GM21528 (cell line): ENCODE measurements at regions not wholly inside any gene's neighbourhood (a gene's known extent, or its start where the extent isn't known, plus 50 kb on each side); places are given as distances from the start of the nearest gene placed in this dataset.

ENCODE experiments used
- ATAC-seq: cut with Tn5 transposase; IDR thresholded peaks from one replicate; pipeline ENCODE4 v1.9.1; 2021; ENCODE audit warnings: mild to moderate bottlenecking, moderate library complexity; ENCODE audit not compliant: unreplicated experiment, low FRiP score

DNA sequence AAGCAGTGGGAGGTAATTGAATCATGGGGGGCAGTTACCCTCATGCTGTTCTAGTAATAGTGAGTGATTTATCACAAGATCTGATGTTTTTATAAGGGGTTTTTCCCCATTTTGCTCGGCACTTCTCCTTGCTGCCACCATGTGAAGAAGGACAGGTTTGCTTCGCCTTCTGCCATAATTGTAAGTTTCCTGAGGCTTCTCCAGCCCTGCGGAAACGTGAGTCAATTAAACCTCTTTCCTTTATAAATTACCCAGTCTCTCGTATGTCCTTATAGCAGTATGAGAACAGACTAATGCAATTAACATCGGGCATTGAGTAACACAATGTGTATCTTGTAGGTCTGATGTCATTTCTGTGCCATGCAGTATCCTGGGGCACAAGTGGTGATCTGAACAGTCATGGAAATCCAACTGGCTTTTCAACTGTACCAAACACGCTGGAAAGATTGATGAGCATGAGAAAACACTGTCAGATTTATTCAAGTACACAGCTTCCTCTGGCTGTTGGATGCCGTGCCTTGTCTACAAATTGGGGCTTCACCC is 208.6 kb upstream of the KIAA1217 start:
- ATAC-seq = no peak

DNA sequence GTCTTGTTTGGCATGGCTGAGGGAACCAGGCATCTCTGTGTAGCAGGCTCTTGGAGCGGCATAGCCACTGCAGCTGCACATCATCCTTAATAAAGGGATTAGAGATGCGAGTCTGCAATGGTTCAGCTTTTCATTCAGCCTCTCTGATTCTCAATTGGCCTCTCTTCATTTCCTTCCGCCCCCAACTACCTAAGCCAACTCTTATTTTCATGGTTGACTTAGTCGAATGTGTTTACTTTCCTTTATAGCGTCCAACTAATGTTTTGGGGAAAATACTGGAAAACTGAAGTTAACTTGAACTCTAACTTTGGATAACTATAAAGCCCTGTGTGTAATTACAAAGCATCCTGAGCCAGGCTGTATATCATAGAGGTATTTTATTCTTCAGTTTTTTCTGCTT is 202.2 kb upstream of the KIAA1217 start:
- no peak for ATAC-seq

DNA sequence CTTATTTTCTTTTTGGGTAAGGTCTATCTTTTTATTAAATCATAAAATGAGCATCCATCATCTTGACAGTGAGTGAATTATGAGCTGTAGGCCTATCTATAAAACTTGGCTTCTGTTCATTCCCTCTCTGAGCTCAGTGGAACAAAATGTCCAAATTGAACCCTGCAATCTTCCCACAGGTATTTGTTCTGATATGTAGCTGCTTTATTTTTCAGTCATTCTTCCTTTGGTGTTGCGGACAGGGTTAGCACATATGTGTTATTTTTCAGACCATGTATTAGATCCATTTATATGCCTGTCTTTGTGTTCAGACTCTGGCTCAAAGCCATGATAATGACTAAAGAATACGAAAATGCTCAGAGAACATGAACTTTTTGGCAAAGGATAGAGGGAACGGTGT is 201.6 kb upstream of the KIAA1217 start:
- ATAC-seq = no peak

DNA sequence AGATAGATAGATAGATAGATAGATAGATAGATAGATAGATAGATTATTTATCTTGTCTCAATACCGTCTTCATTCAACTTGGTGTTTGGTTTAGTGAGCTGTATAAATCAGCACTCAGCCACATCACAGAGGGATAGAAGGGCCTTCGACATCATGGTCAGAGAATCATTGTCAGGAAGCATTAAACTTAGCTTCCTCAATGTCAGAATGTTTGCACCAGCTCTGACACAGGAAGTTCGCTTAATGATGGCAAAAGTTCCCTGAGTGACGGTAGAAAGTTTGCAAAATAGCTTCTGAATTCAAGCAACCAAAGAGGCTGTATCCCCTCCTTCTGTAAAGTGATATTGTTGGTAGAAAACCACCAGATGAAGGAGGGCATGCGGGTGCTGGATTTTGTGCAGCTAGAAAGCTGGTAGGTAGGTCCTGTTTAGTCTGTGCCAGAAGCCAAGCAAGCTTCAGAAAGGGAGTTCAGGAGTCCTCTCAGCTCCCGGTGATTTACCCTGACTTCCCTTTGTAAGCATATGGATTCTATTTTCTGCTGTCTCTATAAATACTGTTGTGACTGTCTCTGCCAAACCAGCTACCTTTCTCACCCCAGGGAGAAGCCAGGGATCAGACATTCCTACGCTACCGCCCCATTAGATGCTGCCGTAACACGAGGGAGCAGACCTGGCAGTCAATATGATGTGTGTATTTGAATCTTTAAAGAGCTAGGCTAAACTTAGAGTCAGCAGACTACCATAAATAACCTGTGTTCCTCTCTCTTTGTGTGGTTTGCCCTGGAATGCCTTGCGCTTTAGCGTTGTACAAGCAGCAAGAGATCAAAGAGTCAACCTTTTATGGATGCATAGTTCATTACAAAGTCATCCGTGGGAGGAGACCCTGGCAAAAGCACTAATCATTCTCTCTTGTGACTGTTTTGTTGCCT is 200.5 kb upstream of the KIAA1217 start:
- no peak for ATAC-seq

DNA sequence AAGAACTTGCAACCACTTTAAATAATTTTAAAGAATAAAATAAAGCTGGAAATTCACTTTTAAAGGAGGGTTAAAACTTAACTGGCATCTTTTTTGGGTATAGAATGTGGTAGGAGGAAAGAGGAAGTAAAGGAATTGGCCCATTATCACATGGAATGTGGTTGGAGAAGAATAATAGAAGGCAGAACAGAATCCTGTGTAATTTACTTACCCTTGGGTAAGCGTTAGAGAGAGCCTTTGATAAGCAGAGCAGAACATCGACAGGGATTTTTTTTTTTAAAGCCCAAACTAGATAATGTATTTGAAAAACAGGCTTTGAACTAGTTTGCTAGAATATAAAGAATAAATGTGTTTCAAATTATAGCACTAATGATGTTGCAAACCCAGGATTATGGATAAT is 199.8 kb upstream of the KIAA1217 start:
- no peak for ATAC-seq

DNA sequence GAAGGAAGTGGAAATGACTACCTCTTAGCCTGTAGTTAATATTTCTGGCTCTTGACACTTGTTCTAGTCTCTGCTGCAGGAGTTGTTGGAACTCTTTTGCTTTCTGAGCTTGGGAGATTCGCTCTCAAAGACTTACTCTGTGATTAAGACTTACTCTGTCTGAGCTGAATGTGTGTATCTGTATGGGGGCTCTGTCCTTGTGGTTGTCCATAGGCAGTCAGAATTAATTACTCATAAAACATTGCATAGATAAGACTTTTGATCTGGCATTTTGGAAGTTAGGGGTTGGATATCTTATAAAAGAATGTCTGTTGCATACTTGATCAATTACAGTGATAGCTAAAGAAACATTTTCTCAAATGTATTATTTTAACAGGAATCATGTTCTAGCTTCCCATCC is 199.2 kb upstream of the KIAA1217 start:
- no peak for ATAC-seq

DNA sequence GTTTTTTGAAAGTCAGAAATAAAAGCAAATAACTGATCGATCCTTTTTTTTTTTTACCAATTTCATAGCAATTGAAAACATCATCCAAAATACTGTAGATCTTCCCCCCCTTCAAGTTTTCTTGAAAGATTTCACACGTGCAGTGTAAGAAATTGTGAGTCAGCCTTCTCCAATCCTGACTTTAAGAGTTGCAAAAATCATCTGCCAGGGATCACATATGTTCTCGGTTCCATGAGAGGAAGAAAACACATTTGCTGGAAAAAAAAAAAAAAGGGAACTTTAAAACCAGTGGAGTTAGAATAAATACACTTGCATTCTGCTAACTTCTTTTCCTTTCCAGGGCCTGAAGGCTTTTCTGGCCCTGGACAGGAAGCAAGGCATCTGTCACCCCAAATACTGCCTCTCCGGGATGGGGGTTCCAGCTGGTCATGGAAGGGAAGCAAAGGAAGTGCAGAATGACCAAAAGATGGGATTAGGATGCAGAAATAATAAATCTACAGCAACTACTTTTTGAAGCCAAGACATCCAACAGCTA is 198.4 kb upstream of the KIAA1217 start:
- no peak for ATAC-seq

DNA sequence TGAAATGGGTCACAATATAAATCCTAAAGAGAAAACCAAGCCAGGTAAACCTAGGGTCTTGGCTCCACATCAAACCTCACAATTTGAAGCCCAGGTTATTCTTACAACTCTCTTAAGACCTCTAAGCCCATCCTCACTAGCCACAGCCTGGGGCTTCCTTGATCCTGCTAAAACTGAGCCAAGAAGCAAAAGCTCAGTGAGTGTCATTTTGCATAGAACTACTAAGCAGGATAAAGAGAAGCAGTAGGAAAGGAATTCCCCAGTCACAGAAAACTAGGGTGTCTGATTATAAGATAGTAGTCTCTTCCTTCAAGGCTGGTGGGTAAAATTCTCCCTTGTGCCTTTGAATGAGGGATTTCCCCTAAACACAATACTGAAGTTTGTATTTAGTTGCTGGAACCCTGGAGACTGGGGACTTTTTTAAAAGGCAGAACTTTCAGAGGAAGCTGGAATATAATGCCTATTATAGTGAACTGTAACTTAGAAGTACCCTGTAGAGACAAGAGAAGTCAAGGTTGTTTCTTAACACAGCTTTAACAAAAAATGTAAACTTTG is 196.6 kb upstream of the KIAA1217 start:
- no peak for ATAC-seq

DNA sequence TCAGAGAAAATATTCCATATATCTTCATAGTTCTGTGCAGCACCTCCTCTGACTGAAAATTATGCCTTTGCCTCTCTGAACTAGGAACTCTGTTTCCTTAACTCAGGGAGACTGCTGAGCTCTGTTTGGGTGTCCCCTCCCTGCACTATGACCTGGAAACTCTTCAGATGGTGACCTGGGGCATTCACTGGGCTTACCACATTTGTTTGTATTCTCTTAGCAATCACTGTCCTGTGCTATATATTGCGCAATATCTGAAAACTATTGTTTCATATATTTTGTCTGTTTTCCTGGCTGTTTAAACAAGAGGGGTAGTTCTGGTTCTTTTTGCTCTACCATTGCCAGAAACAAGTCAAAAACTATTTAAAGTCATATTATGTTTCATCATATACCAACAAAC is 181.8 kb upstream of the KIAA1217 start:
- no peak for ATAC-seq

DNA sequence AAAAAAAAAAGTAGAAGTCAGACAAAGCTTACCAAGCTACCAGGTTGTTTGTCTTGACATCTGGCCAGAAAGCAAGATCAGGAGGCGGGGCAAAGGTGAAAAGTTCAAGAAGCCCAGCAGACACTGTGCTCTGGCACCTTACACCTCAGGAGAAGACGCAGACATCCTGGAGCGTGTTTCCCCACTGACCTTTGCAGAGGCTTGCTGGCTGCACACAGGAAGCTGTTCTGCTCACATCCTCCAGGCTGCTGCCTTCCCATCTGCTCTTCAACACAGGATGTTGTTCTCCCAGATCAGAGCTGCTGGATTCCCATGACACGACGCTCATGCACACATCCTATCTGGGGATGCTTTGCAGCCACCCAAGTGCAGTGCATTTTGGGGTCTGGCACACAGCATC is 174.4 kb upstream of the KIAA1217 start:
- no peak for ATAC-seq

DNA sequence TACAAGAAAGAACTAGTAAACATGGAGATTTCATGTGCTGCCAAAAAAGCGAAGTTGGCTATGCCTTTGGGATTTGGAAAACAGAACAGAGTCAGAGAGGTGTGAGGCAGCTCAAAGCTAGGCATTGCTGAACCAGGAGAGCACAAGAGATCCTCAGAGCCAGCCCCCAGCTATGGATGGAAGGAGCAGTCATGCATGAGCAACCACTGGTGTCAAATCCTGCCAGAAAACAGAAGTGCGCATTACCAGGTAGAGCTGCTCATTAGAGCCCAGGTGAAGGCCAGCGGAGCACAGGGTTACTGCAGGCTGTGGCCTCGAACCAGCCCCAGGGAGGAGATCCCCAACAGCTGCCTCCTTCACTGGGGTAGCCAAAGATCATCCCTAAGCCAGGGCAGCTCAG is 173.2 kb upstream of the KIAA1217 start:
- no peak for ATAC-seq

DNA sequence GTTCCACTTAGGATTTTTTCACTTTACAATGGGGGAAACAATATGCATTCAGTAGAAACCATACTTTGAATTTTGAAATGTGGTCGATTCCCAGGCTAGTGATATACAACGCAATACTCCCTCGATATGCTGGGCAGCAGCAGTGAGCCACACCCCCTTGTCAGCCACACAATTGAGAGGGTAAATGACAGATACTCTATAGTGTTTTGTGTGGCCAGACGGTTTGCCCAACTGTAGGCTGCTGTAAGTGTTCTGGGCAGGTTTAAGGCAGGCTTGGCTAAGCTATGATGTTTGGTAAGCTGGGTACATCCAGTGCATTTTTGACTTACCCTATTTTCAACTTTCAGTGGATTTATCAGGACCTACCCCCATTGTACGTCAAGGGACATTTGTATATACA is 169.6 kb upstream of the KIAA1217 start:
- ATAC-seq = no peak

DNA sequence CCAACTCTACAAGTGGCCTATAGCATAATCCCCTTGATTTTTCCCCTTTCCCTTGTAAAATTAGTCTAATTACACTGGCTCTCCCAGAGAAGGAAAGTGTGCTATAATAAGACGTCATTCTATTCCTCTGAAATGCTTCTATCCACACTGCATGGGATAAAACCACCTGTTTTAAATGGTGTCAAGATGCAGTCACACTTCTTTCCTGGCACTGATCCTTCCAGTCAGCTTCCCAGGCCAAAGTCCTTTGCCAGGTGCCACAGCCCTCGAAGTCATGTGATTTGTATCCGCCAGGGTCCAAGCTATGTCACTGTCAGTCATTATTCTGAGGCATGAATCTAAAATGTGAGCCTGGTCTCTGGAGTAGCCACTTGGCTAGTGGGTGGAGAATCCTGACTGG is 169.0 kb upstream of the KIAA1217 start:
- ATAC-seq = no peak

DNA sequence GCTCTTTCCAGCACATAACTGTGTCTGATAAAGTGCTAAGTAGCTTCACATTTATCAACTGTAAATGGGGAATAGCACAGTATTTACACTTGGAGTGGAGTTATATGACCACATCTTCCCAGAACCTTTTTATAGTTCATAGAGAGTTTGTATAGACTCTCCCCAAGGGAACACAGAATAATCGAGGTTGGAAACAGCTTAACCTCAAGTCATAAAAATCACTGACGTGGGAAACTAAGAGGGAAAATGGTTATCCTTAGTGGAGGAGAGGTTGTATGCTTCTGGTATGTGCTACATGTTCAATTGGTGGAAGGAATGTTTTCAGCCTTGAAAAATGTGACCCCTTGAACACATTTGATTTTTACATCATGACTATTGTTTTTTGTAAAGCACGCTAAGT is 167.9 kb upstream of the KIAA1217 start:
- ATAC-seq = no peak

DNA sequence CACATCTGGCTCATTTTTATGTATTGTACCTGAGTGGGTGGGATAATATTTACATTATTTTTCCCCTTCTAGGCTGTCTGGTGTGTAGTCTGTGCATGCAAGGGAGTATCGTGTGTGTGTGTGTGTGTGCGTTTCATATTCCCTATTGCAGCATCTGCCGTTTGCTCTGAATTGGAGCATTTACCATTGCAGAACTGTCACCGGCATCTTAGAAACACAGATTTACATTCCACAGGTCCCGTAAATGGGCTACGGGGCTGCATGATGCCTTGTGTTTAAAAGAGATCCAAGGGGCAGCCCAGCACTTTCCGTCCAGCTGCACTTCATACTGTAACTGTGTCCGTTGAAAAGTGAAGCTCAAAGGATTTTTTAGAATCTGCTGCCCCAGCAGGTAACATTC is 167.1 kb upstream of the KIAA1217 start:
- no peak for ATAC-seq

DNA sequence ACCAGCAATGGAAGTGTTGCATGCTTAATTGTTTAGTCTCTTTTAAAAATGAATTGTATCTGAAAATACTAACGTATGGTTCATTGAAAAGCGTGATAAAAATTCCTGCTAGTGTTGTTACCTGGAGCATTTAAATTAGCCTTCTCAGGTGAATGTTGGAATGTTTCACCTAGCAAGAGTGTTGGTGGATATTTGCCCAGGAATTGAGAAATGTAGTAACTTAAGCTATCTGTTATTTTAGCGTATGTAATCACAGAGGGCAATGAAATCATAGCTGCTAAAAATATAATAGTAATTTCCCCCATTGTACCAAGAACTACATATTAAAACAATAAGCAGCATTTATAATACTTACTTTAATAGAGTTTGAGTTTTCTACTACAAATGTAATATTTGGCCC is 166.1 kb upstream of the KIAA1217 start:
- ATAC-seq = no peak

DNA sequence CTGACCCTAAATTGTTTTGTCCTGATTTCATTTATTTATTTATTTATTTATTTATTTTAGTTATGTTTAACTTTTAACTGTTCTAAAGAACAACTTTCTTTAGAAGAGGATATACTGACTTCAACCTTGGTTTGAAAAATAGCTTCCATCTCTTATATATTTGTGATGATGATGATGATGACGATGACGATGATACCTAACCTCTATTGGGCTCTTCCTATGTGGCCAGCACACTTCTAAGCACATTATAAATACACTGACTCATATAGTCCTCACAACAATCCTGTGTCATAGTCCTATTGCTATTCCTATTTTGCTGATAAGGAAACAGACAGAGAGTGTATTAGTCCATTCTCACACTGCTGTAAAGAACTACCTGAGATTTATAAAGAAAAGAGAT is 162.9 kb upstream of the KIAA1217 start:
- ATAC-seq = no peak

DNA sequence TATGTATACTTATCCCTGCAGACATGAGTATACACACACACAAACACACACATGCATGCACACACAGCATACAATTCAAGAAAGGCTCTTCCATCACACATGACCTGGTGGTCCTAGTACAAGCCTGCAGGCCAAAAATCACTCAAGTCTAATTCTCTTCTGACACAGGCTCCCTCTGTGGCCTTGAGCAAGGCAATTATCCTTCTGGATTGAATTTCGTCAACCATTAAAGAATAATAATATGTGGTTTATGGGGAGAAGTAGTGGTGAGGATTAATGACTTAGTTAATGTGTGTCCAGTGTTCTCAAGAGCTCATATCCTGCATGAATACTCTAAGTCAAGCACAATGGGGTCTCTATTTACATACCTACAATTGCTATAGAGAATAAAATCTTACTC is 161.8 kb upstream of the KIAA1217 start:
- no peak for ATAC-seq

DNA sequence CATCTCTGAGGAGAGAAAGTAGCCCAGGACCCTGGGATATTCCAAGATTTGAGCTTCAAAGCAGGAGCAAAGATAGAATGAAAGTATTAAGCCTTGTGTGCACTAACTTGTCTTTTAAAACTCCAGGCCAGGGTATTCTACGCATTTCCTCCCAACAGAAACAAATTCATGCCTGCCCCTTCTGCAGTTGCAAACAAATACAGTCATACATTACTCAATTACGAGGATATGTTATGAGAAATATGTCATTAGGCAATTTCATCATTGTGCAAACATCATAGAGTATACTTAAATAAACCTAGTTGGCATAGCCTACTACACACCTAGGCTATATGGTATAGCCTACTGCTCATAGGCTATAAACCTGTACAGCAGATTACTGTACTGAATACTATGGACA is 154.5 kb upstream of the KIAA1217 start:
- ATAC-seq = no peak

DNA sequence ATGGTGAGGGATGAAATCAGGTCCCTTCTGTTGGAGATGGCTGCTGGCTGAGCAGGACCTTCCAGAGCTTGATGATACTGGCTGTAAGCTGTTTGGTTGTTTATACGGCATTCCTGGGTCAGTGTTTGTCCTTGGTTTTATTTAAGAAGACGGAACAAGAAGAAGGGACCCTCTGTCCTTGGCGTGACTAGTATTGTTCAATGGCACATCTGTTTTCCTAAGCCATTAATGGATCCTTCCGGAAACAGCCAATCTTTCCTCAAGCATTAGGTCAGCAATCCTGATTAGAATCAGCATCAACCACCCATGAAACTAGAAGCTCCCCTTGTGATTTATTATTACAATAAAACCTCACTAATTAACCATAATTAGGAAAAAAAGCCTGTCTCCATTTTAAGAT is 128.7 kb upstream of the KIAA1217 start:
- no peak for ATAC-seq

DNA sequence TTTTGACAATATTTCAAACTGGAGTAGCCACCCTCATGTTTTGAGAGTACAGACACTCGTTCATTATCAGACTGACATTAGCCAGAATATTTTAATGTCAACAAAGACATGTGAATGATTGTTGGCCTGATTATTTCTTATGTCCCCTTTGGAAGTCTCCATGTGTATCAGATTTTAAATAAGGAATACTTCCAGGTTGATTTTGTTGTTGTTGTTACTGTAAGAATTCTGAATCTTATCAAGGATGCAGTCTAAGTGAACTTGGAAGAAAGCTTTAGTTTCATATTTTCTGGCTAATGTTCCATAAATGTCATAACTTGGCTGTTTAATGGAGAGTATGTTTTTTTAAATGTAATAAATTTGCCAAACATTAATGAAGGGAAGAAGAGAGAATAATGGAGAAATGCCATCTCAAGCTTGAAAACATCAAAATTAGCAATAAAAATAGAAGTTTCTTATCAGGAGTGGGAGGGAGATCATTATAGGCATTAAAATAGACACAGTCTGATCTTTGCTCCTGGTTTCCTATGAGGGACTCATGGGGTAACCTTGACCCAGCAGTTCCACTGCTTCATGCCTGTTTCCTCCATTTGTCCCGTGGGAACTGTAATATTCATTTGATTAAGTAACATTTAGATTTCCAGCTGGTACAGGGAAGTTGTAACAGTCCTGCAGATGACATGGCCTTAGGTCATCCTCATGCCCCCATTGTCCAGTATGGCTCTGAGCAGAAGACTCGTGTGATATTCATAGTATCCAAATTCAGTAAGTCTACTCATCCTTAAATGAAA is 122.4 kb upstream of the KIAA1217 start:
- no peak for ATAC-seq
